Mesenchymal stem cell (in vitro differentiated cells and primary cell): ENCODE measurements at regions not wholly inside any gene's neighbourhood (a gene's known extent, or its start where the extent isn't known, plus 50 kb on each side); places are given as distances from the start of the nearest gene placed in this dataset.

Source experiments
- DNase-seq: peaks from one replicate; pipeline ENCODE4 v3.0.0-alpha.2; 2013
- H2AFZ ChIP-seq: one replicate; pipeline ENCODE4 v1.6.1; 2013; ENCODE audit warnings: low read depth, mild to moderate bottlenecking, control low read depth, inconsistent platforms, low read length, moderate library complexity
- H2AK5ac ChIP-seq: 2 replicates; pipeline ENCODE4 v1.6.1; 2013; ENCODE audit warnings: low read length, moderate library complexity, mild to moderate bottlenecking, inconsistent platforms; ENCODE audit not compliant: severe bottlenecking
- H2BK120ac ChIP-seq: one replicate; pipeline ENCODE4 v1.6.1; 2013; ENCODE audit warnings: low read depth, mild to moderate bottlenecking, inconsistent platforms, low read length, moderate library complexity
- H2BK12ac ChIP-seq, 2 experiments: one replicate each; pipeline ENCODE4 v1.6.1; 2013; ENCODE audit warnings: inconsistent platforms in 2 of 2, low read length in 2 of 2, mild to moderate bottlenecking in 2 of 2, moderate library complexity in 2 of 2, control low read depth in 1 of 2
- H2BK15ac ChIP-seq: one replicate; pipeline ENCODE4 v1.6.1; 2013; ENCODE audit warnings: mild to moderate bottlenecking, low read depth, inconsistent platforms; ENCODE audit not compliant: poor library complexity, severe bottlenecking
- H2BK5ac ChIP-seq: 2 replicates; pipeline ENCODE4 v1.6.1; 2013; ENCODE audit warnings: low read depth, mild to moderate bottlenecking, low read length, control low read depth, inconsistent platforms; ENCODE audit not compliant: poor library complexity, severe bottlenecking
- H3K14ac ChIP-seq, 2 experiments: one replicate each; pipeline ENCODE4 v1.6.1; 2013; ENCODE audit warnings: inconsistent platforms in 2 of 2, low read length in 2 of 2, control low read depth in 1 of 2, mild to moderate bottlenecking in 1 of 2, moderate library complexity in 1 of 2
- H3K18ac ChIP-seq, 2 experiments: one replicate each; pipeline ENCODE4 v1.6.1; 2013; ENCODE audit warnings: inconsistent platforms in 2 of 2, low read length in 2 of 2, control low read depth in 1 of 2, low read depth in 1 of 2, mild to moderate bottlenecking in 1 of 2
- H3K23ac ChIP-seq, 2 experiments: one replicate each; pipeline ENCODE4 v1.6.1; 2013; ENCODE audit warnings: inconsistent platforms in 2 of 2, low read length in 2 of 2, mild to moderate bottlenecking in 2 of 2, moderate library complexity in 2 of 2, control low read depth in 1 of 2
- H3K27ac ChIP-seq: 2 replicates; pipeline ENCODE4 v1.5.1; 2013; ENCODE audit warnings: mild to moderate bottlenecking, moderate library complexity, low read length, control low read depth, inconsistent platforms; ENCODE audit not compliant: poor library complexity, severe bottlenecking
- H3K27me3 ChIP-seq, 2 experiments: 2 replicates each; pipeline versions ENCODE4 v1.6.1 to v1.7.0; 2013; ENCODE audit warnings: low read length in 2 of 2, mild to moderate bottlenecking in 2 of 2, moderate library complexity in 2 of 2, control low read depth in 1 of 2, inconsistent platforms in 1 of 2; ENCODE audit not compliant: control insufficient read depth in 1 of 2, insufficient read depth in 1 of 2
- H3K36me3 ChIP-seq, 2 experiments: 2 replicates each; pipeline versions ENCODE4 v1.6.1 to v1.7.0; 2013; ENCODE audit warnings: low read length in 2 of 2, control low read depth in 1 of 2, inconsistent platforms in 1 of 2, low read depth in 1 of 2, mild to moderate bottlenecking in 1 of 2; ENCODE audit not compliant: insufficient read depth in 2 of 2, control insufficient read depth in 1 of 2
- H3K4ac ChIP-seq, 2 experiments: one replicate each; pipeline ENCODE4 v1.6.1; 2013; ENCODE audit warnings: inconsistent platforms in 2 of 2, low read length in 2 of 2, mild to moderate bottlenecking in 2 of 2, moderate library complexity in 2 of 2, control low read depth in 1 of 2, low read depth in 1 of 2
- H3K4me1 ChIP-seq: 2 replicates; pipeline ENCODE4 v1.6.1; 2013; ENCODE audit warnings: low read depth, low read length, control low read depth; ENCODE audit not compliant: control insufficient read depth, insufficient read depth
- H3K4me2 ChIP-seq: 2 replicates; pipeline ENCODE4 v1.6.1; 2013; ENCODE audit warnings: low read length, mild to moderate bottlenecking, inconsistent platforms; ENCODE audit not compliant: poor library complexity, severe bottlenecking
- H3K4me3 ChIP-seq, 2 experiments: 2 replicates each; pipeline versions ENCODE4 v1.5.1 to v1.7.0; 2013; ENCODE audit warnings: low read length in 2 of 2, mild to moderate bottlenecking in 2 of 2, control low read depth in 1 of 2, low read depth in 1 of 2; ENCODE audit not compliant: insufficient read depth in 1 of 2
- H3K79me1 ChIP-seq: replicated peaks from 2 replicates; pipeline ENCODE4 v1.6.1; 2013; ENCODE audit warnings: mild to moderate bottlenecking, control low read depth, low read length, inconsistent platforms; ENCODE audit not compliant: poor library complexity, severe bottlenecking
- H3K9ac ChIP-seq: 2 replicates; pipeline ENCODE4 v1.7.0; 2013; ENCODE audit warnings: mild to moderate bottlenecking, low read length, moderate library complexity
- H3K9me3 ChIP-seq: 2 replicates; pipeline ENCODE4 v1.7.0; 2013; ENCODE audit warnings: mild to moderate bottlenecking, low read length; ENCODE audit not compliant: control insufficient read depth
- H4K8ac ChIP-seq: one replicate; pipeline ENCODE4 v1.6.1; 2013; ENCODE audit warnings: inconsistent platforms, mild to moderate bottlenecking, low read length, moderate library complexity
- H4K91ac ChIP-seq: one replicate; pipeline ENCODE4 v1.6.1; 2013; ENCODE audit warnings: mild to moderate bottlenecking, low read length, inconsistent platforms
- WGBS: methylation state at CpG from one replicate; pipeline ENCODE4 v1.1.7; 2013; ENCODE audit warnings: mixed read lengths; 5-methylcytosine and 5-hydroxymethylcytosine counted together

GRCh38 chr14:21990116-21990515 lies 316.5 kb upstream of the OR4E1 start:
- Histone ChIP-seq H3K27ac (no peak overlapping the region), H3K36me3 (no peaks in the 10 kb centered on the region), H2BK12ac (no peak overlapping the region), H3K27me3 (no peaks in the 10 kb centered on the region), H3K79me1 (no peaks in the 10 kb centered on the region), H4K91ac (no peak overlapping the region), H4K8ac (no peak overlapping the region), H3K9me3 (no peaks in the 10 kb centered on the region), H3K4me2 (no peak overlapping the region), H3K4ac (no peak overlapping the region), H2BK15ac (no peak overlapping the region), H3K4me1 (peaks cover under 1% of the 10 kb centered on the region), H2AK5ac (no peak overlapping the region), H3K14ac (no peak overlapping the region), H3K23ac (no peak overlapping the region), H2BK5ac (no peak overlapping the region), H3K9ac (no peak overlapping the region), H2BK120ac (no peak overlapping the region), H3K18ac (no peak overlapping the region), H3K4me3 (no peak overlapping the region), H2AFZ (no peak overlapping the region)
- DNase-seq = no peak
- 58% methylated on average over 2 of the region's 2 CpGs for WGBS

GRCh38 chr14:21989090-21989489 lies 315.5 kb upstream of the OR4E1 start:
- H3K9ac ChIP-seq = peak overlapping the region; percentile 70
- no peak overlapping the region for H2AK5ac ChIP-seq
- no peak overlapping the region for H3K27ac ChIP-seq
- no peak overlapping the region for H3K18ac ChIP-seq
- no peak overlapping the region for H2BK5ac ChIP-seq
- H3K4me3 ChIP-seq = no peak overlapping the region
- H3K79me1 ChIP-seq = no peaks in the 10 kb centered on the region
- no peak for DNase-seq
- no peak overlapping the region for H2BK120ac ChIP-seq
- H2AFZ ChIP-seq = no peak overlapping the region
- no peak overlapping the region for H2BK15ac ChIP-seq
- H2BK12ac ChIP-seq = no peak overlapping the region
- no peak overlapping the region for H3K23ac ChIP-seq
- no peak overlapping the region for H3K14ac ChIP-seq
- no peaks in the 10 kb centered on the region for H3K27me3 ChIP-seq
- H3K36me3 ChIP-seq = no peaks in the 10 kb centered on the region
- H3K4me1 ChIP-seq = peaks cover 2% of the 10 kb centered on the region
- 89% methylated on average over 7 of the region's 7 CpGs for WGBS
- no peaks in the 10 kb centered on the region for H3K9me3 ChIP-seq
- H3K4ac ChIP-seq = no peak overlapping the region
- no peak overlapping the region for H3K4me2 ChIP-seq
- no peak overlapping the region for H4K8ac ChIP-seq
- no peak overlapping the region for H4K91ac ChIP-seq

- H2AFZ ChIP-seq = no peak overlapping the region
- no peak overlapping the region for H3K27ac ChIP-seq
- H2BK5ac ChIP-seq = no peak overlapping the region
- H4K91ac ChIP-seq = no peak overlapping the region
- no peak for DNase-seq
- H3K9ac ChIP-seq = no peak overlapping the region
- H3K4ac ChIP-seq = no peak overlapping the region
- H3K27me3 ChIP-seq = no peaks in the 10 kb centered on the region
- peaks cover 2% of the 10 kb centered on the region for H3K4me1 ChIP-seq
- no peak overlapping the region for H2BK15ac ChIP-seq
- no peaks in the 10 kb centered on the region for H3K36me3 ChIP-seq
- H3K4me2 ChIP-seq = no peak overlapping the region
- H3K79me1 ChIP-seq = no peaks in the 10 kb centered on the region
- H2BK12ac ChIP-seq = no peak overlapping the region
- H3K18ac ChIP-seq = no peak overlapping the region
- H3K4me3 ChIP-seq = no peak overlapping the region
- no peak overlapping the region for H2BK120ac ChIP-seq
- no peak overlapping the region for H3K14ac ChIP-seq
- H4K8ac ChIP-seq = no peak overlapping the region
- no peak overlapping the region for H2AK5ac ChIP-seq
- no peak overlapping the region for H3K23ac ChIP-seq
- WGBS = no CpG with 5 or more reads among the region's 1 CpG
- H3K9me3 ChIP-seq = no peaks in the 10 kb centered on the region
Measured at GRCh38 chr14:21988413-21988812, 314.8 kb upstream of the OR4E1 start.

DNA sequence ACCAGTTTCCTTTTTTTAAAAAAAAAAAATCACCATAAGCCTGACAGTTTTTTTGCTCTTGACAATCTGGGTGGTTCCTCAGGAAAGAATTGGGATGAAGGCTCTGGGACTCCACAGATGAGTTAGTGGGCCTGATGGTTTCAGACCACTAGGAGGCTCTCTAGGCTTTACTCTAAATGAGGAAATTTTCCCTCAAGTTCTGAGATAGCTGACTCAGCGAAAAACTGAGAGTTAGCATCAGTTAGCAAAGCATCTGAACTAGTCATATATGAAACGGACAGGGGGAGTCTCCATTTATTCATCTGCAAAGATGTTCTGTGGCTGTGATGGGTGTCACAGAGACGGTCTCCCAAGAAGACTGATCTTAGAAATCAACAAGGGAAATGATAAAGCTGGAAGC lies 314.3 kb upstream of the OR4E1 start:
- DNase-seq = peak; percentile 30
- Histone ChIP-seq H3K9me3 (no peaks in the 10 kb centered on the region), H3K27me3 (no peaks in the 10 kb centered on the region), H3K18ac (no peak overlapping the region), H3K4me3 (no peak overlapping the region), H4K8ac (no peak overlapping the region), H3K4me2 (no peak overlapping the region), H3K4ac (no peak overlapping the region), H2AFZ (no peak overlapping the region), H2BK5ac (no peak overlapping the region), H2BK12ac (no peak overlapping the region), H3K23ac (no peak overlapping the region), H3K79me1 (no peaks in the 10 kb centered on the region), H2BK120ac (no peak overlapping the region), H4K91ac (no peak overlapping the region), H3K27ac (no peak overlapping the region), H2BK15ac (no peak overlapping the region), H3K14ac (no peak overlapping the region), H3K36me3 (no peaks in the 10 kb centered on the region), H3K4me1 (peaks cover 2% of the 10 kb centered on the region), H3K9ac (no peak overlapping the region), H2AK5ac (no peak overlapping the region)
- WGBS = 0% methylated on average over 2 of the region's 3 CpGs
